Dermis microvascular lymphatic vessel endothelial cell (primary cell): ENCODE measurements at regions not wholly inside any gene's neighbourhood (a gene's known extent, or its start where the extent isn't known, plus 50 kb on each side); places are given as distances from the start of the nearest gene placed in this dataset.
A peak's percentile ranks its signal among the peaks of the same experiment; 100 is the strongest.
"Not testable (repeated sequence)": the region's sequence is repeated elsewhere in the genome, so short reads cannot be mapped to it uniquely, and the experiment has no call there.

Experiments
- DNase-seq, 2 donors: peaks; one replicate each; pipeline versions ENCODE4 v3.0.0 to v3.0.0-alpha.2; 2010; ENCODE audit warnings: low read depth in 2 of 2

DNA sequence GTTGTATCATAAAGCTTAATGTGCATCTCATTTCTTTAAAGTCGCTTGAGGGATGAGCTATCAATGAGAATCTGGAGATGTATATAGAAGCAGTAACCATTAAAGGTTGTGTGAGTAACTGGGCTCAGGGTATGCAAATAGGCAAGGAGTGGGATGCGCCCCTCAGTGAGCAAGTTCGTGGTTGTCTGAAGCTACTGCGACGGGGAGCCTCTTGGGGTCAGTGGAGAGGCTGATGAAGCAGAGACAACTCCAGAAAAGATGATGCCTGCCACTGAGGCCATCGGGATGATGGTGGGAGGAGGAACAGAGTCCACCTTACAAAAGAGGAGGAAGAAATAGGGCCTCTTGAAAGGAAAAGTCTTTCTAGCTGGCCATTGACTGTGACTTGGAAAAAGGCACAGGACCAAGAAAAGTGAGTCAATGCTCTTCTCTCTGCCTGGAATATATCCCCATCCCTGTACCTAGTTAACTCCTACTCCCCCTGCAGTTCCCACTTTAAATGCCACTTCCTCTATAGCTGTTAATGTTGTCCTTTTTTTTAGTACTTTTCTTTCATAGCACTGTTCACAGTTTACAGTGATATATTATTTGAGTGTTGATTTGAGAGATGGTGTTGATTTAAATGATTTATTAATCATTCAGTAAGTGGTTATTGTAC, 51.4 kb upstream of the LSM6 start:
- no peak for DNase-seq

DNA sequence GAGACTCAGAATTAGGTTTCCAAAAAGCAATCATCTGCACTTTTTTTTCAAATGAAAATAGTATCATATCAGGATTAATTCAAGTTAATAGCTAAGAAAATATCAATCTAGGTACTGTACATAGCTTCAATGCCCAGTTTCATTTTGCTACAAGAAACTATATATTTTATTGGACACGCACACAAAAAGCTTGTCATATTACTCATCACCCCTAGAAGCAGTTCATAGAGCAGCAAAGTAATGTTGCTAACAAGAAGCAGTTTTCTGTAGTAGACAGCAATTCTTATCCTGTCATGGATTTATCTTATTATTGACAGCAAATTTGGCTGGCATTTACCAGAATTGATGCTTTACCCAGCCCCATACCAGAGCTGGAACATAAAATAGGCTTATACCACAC, 52.3 kb upstream of the LSM6 start:
- no peak for DNase-seq

- DNase-seq = no peak
Observed at GRCh38 chr4:146122398-146122797, 53.1 kb upstream of the LSM6 start.

- DNase-seq = no peak
Observed at GRCh38 chr4:146121757-146122156, 53.8 kb upstream of the LSM6 start.

- DNase-seq = no peak
Observed at GRCh38 chr4:146119845-146120404, 55.6 kb upstream of the LSM6 start.

DNA sequence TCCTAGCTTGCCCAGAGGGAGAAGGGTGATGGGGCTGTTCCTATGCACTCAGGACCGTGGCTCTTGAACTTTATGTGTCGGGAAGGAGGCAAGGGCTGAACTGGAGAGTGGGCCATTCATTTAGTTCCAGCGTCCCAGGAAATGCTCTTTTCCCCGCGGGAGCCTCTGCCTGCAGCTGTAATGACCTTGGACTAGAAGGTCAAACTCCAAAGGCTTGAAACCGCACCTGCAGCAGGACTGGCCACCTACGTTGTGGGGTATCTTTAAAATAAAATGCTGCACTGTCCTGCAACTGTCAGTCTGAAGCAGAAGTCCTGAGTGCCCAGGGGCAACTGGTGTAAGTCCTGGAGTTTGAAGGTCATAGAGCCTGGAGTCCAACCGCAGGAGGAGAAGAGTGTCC, 61.5 kb upstream of the LSM6 start:
- no peak for DNase-seq

- DNase-seq = no peak
Observed at GRCh38 chr4:146113171-146113570, 62.3 kb upstream of the LSM6 start.

DNA sequence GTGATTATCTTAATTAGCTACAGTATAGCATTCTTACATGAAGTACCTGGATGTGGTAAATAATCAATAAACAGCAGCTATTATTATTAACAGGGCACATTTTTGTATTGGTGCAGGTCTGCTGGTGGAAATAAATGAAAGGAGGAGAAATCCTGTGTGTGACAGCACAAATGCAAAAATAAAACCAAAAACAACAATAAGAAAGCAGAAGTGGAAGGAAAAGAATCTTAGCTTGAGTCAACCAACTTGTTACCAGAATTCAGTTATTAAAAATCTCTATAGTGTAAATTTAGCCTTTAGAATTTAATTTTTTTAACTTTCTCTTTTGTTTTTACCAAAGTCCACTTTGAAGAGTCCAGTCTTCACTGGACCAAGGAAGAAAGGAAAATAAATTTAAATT, 63.1 kb upstream of the LSM6 start:
- DNase-seq = no peak

GRCh38 chr4:146110871-146111485, 64.5 kb upstream of the LSM6 start:
- no peak for DNase-seq

DNA sequence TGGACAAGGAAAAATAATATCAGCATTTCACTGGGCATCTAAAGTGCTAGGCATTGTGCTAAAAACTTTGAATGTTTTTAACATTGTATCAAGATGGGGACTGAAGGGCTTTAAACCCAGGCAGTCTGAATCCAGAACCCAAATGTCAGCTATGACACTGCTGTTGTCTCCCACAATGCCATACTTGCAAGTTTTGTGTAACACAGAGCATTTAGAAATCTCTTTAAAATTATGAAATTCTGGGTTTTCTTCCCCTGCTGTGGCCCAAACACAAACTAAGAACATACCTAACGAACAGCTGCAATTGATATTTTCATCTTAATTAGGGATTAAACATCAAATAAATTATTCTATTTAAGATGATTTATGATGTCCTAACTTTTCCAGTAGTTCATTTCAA, 66.8 kb upstream of the LSM6 start:
- no peak for DNase-seq

DNA sequence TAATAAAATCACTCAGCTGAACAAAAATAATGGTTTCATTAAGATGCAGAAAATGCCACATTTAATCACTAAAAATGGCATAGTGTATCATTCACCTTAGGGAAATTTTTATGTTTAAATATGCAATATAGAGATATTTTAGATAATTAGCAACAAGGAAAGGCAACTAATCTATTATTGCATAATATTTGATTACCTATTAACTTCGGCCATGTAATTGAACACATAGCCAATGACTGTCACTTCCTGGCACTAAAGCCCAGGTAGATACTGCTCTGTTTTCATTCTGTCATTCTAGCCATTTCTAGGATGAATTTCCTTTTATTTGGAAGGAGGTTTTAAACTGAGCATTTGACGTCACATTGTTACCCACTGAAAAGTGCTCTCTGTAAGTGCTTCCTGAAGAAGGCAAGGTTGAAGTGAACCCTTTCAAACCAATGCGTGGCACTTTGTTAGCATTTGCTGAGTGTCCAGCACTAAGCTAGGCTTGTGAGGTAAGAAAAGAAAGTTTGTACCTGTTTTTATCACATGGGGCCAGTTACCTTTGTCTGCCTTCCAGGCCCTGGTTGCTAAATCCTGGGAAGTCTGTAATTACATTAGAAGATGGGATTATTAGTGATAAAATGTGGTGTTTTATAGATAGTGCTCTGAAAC, 67.8 kb upstream of the LSM6 start:
- DNase-seq = no peak

GRCh38 chr4:146105464-146105863, 70.1 kb upstream of the LSM6 start:
- DNase-seq = no peak

- DNase-seq = no peak
Observed at GRCh38 chr4:146104541-146104940, 71.0 kb upstream of the LSM6 start.

- not testable (repeated sequence) for DNase-seq
Observed at GRCh38 chr4:146104052-146104451, 71.5 kb upstream of the LSM6 start.

DNA sequence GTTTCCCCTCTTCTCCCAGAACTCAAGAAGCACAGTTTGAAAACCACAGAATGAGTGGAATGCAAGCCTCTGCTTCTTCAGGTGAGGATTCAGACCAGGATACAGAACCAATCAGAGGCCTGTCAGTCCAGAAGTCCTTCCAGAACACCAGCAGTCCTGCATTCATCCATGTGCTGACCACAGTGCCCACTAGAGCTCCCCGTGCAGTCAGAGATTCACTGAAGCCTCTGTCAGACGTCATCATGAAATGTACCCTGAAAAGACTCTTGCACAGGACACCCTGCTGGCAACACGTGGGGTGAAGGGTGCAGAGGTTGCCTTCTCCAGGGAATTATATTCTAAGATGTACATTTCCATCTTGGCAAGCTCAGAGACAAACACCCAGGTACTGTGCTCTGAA, 75.9 kb upstream of the LSM6 start:
- no peak for DNase-seq

DNA sequence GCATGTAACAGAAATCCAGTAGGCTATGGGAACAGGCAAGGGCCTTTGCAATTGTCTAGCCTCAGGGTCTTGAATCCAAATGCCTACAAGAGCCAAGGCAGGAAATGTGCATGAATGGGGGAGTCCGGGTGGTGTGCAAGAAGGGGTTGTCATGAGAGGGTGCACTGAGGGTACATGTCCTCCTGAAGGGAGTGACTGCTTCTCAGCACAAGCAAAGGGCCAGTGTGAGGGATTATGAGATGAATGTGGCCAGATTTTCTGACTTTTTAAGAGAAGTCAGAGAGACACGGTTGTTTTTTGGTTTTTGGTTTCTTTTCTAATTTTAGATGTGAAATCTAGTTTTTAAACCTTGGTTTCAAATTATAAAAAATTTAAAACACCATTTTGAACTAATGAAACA, 76.5 kb upstream of the LSM6 start:
- no peak for DNase-seq

DNA sequence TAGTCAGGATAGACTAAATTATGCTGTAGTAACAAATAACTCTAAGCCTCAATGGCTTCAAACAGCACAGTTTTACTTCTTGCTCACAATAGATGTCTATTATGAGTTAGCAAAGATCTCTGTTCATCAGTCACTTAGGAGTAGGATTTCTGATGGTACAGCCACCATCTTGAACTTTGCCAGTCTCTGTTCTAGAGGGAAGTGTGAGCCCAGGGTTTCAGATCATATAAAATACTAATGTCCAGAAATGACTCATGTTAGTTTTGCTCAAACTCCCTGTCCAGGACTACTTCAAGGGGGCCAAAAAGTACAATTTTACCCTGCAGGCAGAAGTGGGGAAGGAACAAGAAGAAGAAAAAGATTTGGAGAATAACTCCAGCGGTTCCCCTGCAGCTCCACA, 77.1 kb upstream of the LSM6 start:
- DNase-seq = no peak

DNA sequence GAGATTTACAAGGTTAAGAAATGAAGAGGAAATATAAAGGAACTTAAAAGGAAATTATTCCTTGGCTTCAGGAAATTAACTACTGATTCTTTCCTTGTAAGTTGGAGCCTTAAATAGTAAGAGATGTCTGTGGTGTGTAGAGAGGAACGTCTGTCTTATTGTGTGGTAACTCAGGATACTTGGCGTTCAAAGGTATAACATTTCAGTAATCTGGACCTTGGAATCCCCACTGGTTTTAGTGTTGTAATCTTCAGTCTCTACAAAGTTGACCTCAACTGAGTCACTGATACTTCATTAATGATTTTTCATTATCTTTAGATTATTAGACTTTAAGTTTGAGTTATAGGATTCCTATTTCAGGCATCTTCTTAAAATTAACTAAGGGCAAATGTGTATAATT, 79.1 kb upstream of the LSM6 start:
- DNase-seq = no peak

- no peak for DNase-seq
Observed at GRCh38 chr4:146095860-146096259, 79.7 kb upstream of the LSM6 start.

DNA sequence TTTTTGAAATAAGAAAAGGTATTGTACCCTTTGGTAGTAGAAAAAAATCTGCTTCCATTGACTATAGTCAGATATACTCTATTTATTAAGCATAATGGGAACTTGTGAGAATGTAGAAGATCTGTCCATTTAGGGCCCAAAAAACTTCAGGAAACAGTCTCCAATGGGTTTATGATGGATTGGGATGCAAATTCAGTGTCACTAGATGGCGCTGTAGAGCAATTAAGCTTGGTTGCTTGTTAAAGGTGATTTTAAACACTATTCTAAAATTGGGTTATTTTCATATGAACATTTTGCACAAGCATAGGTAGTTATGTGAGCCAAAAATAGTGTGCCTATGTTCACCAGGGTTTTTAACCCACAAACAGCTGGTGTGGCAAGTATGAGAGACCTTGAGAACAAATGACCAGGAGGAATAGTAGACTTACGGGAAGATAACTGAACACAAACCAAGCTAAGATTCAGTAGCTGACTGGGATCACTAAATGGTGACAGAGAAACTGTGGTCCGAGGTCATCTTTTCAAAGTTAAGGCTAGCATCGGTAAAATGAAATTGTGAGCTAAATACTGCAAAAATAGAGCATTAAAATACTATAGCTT, 80.3 kb upstream of the LSM6 start:
- peak; percentile 54 to 70 for DNase-seq

DNA sequence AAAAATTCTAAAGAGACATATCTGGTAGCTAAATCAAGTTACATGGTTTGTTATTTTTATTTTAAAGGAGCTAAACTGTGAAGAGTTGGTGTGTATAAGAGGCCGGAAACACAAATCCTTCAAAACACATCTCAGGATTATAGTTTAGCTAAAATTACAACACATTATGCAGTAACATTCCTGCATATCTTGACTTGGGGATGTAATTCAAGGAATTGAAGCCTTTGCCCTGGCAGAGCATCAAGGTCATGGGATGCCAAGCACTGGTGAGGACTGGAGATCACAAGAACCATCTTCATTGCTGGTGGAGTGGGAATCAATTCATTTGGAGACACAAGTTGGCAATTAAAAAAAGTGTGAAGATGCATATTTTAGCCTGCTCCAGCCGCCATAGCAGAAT, 86.8 kb upstream of the LSM6 start:
- no peak for DNase-seq

GRCh38 chr4:146087856-146088255, 87.7 kb upstream of the LSM6 start:
- no peak for DNase-seq

GRCh38 chr4:146076081-146076480, 99.4 kb upstream of the LSM6 start:
- DNase-seq = no peak
